Endothelial cell of umbilical vein (primary cell): ENCODE measurements at regions not wholly inside any gene's neighbourhood (a gene's known extent, or its start where the extent isn't known, plus 50 kb on each side); places are given as distances from the start of the nearest gene placed in this dataset.

Experiments used
- CTCF ChIP-seq, 2 donors: IDR thresholded peaks; 1 replicate in 1 of 2; 2 replicates in 1 of 2; pipeline ENCODE4 v1.5.1; 2011; ENCODE audit warnings: low read length in 2 of 2, mild to moderate bottlenecking in 2 of 2, moderate library complexity in 2 of 2, control low read depth in 1 of 2, inconsistent platforms in 1 of 2, low read depth in 1 of 2; ENCODE audit not compliant: insufficient read depth in 1 of 2; ENCODE audit errors: extremely low read depth in 1 of 2
- FOS ChIP-seq: IDR thresholded peaks from 2 replicates; pipeline ENCODE4 v1.6.1; 2011; ENCODE audit warnings: mild to moderate bottlenecking, low read length, moderate library complexity, borderline replicate concordance; ENCODE audit not compliant: insufficient read depth
- MAX ChIP-seq: IDR thresholded peaks from 2 replicates; pipeline ENCODE4 v1.6.1; 2011; ENCODE audit not compliant: insufficient read depth, insufficient read length
- POLR2A ChIP-seq: IDR thresholded peaks from 2 replicates; pipeline ENCODE4 v1.6.1; 2012; ENCODE audit warnings: low read depth, mild to moderate bottlenecking, control low read depth, low read length
- POLR2AphosphoS5 ChIP-seq: IDR thresholded peaks from 2 replicates; pipeline ENCODE4 v1.6.1; 2012; ENCODE audit warnings: low read depth, mild to moderate bottlenecking, control low read depth, low read length, moderate library complexity; ENCODE audit not compliant: insufficient read depth

GRCh38 chr7:10662491-10662890, 311.2 kb upstream of the PHF14 start:
- TF ChIP-seq CTCF (IDR thresholded peaks at IDR 0.05; ENCODE audit: extremely low read depth in 1 of 2, insufficient read depth in 1 of 2, low read depth in 1 of 2, low read length in 2 of 2) (no peak), POLR2A (no peak), MAX (no peak), FOS (no peak), POLR2AphosphoS5 (no peak)
